ENCODE measurements at regions not wholly inside any gene's neighbourhood (a gene's known extent, or its start where the extent isn't known, plus 50 kb on each side); places are given as distances from the start of the nearest gene placed in this dataset.

DNA sequence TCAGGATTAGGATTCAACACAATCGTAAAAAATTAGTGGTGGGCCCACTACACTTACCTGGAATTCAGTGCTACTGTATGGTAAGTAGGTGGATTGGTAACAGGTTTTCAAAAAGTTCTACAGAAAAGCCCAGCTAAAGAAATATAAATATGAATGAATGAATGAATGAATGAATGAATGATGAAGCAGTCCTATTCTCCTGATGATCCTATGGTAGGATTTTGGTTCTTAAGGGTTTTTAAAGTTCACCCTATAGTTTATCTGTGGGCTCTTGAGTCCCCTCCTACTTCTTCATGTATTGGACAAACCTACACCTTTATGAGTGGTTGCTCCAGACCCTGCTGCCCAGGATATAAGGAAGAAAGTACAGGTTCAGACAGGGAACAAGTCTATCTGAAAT lies 89.5 kb upstream of the HEY2 start:
- no peak for ATAC-seq (ENCODE audit: low read depth)
- H2BK5ac ChIP-seq (ENCODE audit: low read depth, low read length, poor library complexity, severe bottlenecking) = no peak overlapping the region
- H3K18ac ChIP-seq (ENCODE audit: low read depth, low read length) = no peak overlapping the region
- intact Hi-C loops (cut with micrococcal nuclease) (no loop called here), in situ Hi-C loops (cut with MboI; ENCODE audit: low sequenced_read_pairs) (no loop called here), dilution Hi-C loops (cut with HindIII; ENCODE audit: low sequenced_read_pairs, unreplicated experiment) (no loop called here)
- no peak overlapping the region for H3K27ac ChIP-seq (ENCODE audit: insufficient read depth, low read length)
- H2BK20ac ChIP-seq (ENCODE audit: low read depth, low read length) = no peak overlapping the region
- H3K14ac ChIP-seq (replicated peaks; ENCODE audit: low read depth, low read length) = no peak overlapping the region
- no peak overlapping the region for H2BK15ac ChIP-seq (ENCODE audit: low read depth, low read length)
- no peak overlapping the region for H4K8ac ChIP-seq (ENCODE audit: low read depth in 2 of 2, low read length in 2 of 2)
- no peaks in the 10 kb centered on the region for H3K9me1 ChIP-seq (ENCODE audit: insufficient read depth, low read length)
- no peak overlapping the region for H2AFZ ChIP-seq (replicated peaks; ENCODE audit: low read length, poor library complexity)
- H3K79me1 ChIP-seq (ENCODE audit: low read depth in 1 of 2, low read length in 2 of 2) = no peaks in the 10 kb centered on the region
- no peak overlapping the region for H3K4ac ChIP-seq (ENCODE audit: low read depth, low read length)
- H3K27me3 ChIP-seq (ENCODE audit: control insufficient read depth, insufficient read depth, low read length) = no peaks in the 10 kb centered on the region
- no peak overlapping the region for H3K4me2 ChIP-seq (ENCODE audit: low read depth, low read length)
- TF ChIP-seq MAZ (IDR thresholded peaks at IDR 0.05; ENCODE audit: borderline replicate concordance, low read depth, low read length) (no peak), FOS (IDR thresholded peaks at IDR 0.05; ENCODE audit: low read depth, low read length) (no peak), RFX5 (IDR thresholded peaks at IDR 0.05; ENCODE audit: low read depth, low read length) (no peak), MXI1 (IDR thresholded peaks at IDR 0.05; ENCODE audit: borderline replicate concordance, low read depth, low read length) (no peak), POLR2A (IDR thresholded peaks at IDR 0.05; ENCODE audit: low read depth, low read length) (no peak), MAFK (IDR thresholded peaks at IDR 0.05; ENCODE audit: low read depth, low read length) (no peak), CEBPB (IDR thresholded peaks at IDR 0.05; ENCODE audit: low read depth, low read length) (no peak), RAD21 (IDR thresholded peaks at IDR 0.05; ENCODE audit: low read length) (no peak), USF2 (IDR thresholded peaks at IDR 0.05; ENCODE audit: low read depth, low read length) (no peak), NFE2L2 (IDR thresholded peaks at IDR 0.05; ENCODE audit: low read depth, low read length) (no peak), BHLHE40 (IDR thresholded peaks at IDR 0.05; ENCODE audit: low read depth, low read length) (no peak), RCOR1 (IDR thresholded peaks at IDR 0.05; ENCODE audit: insufficient replicate concordance, low read length) (no peak), CHD1 (IDR thresholded peaks at IDR 0.05; ENCODE audit: low read depth, low read length) (no peak), SMC3 (IDR thresholded peaks at IDR 0.05; ENCODE audit: low read depth, low read length) (no peak)
- TF ChIP-seq, protein P1, sequence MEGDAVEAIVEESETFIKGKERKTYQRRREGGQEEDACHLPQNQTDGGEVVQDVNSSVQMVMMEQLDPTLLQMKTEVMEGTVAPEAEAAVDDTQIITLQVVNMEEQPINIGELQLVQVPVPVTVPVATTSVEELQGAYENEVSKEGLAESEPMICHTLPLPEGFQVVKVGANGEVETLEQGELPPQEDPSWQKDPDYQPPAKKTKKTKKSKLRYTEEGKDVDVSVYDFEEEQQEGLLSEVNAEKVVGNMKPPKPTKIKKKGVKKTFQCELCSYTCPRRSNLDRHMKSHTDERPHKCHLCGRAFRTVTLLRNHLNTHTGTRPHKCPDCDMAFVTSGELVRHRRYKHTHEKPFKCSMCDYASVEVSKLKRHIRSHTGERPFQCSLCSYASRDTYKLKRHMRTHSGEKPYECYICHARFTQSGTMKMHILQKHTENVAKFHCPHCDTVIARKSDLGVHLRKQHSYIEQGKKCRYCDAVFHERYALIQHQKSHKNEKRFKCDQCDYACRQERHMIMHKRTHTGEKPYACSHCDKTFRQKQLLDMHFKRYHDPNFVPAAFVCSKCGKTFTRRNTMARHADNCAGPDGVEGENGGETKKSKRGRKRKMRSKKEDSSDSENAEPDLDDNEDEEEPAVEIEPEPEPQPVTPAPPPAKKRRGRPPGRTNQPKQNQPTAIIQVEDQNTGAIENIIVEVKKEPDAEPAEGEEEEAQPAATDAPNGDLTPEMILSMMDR (conservative IDR thresholded peaks at IDR 0.05; ENCODE audit: low read depth, low read length) = no peak
- TF ChIP-seq, protein P2, sequence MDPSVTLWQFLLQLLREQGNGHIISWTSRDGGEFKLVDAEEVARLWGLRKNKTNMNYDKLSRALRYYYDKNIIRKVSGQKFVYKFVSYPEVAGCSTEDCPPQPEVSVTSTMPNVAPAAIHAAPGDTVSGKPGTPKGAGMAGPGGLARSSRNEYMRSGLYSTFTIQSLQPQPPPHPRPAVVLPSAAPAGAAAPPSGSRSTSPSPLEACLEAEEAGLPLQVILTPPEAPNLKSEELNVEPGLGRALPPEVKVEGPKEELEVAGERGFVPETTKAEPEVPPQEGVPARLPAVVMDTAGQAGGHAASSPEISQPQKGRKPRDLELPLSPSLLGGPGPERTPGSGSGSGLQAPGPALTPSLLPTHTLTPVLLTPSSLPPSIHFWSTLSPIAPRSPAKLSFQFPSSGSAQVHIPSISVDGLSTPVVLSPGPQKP (IDR thresholded peaks at IDR 0.05; ENCODE audit: borderline replicate concordance, low read depth, low read length) = no peak
- CTCF ChIA-PET = no interaction called here
- POLR2A ChIA-PET (ENCODE audit: unreplicated experiment) = no interaction called here
- H3K9ac ChIP-seq (ENCODE audit: low read depth, low read length) = no peak overlapping the region
- H3K9me3 ChIP-seq (ENCODE audit: control insufficient read depth, insufficient read depth, low read length) = no peaks in the 10 kb centered on the region
- no peak overlapping the region for H2AK9ac ChIP-seq (replicated peaks; ENCODE audit: low read depth, low read length, poor library complexity)
- H4K5ac ChIP-seq (ENCODE audit: low read depth, low read length) = no peak overlapping the region
- no peaks in the 10 kb centered on the region for H3K4me1 ChIP-seq (ENCODE audit: control insufficient read depth, insufficient read depth, low read length)
- H3K4me3 ChIP-seq (ENCODE audit: insufficient read depth, low read depth, low read length) = no peak overlapping the region
- H2AK5ac ChIP-seq (ENCODE audit: low read depth, low read length) = no peak overlapping the region
- no peak overlapping the region for H3K23ac ChIP-seq (ENCODE audit: low read depth, low read length)
- no TSS peak for BruUV-seq (replicated peaks)
- no peak overlapping the region for H3K56ac ChIP-seq (ENCODE audit: extremely low read depth, insufficient read depth, low read length)
- no CpG with 5 or more reads among the region's 1 CpG for WGBS, 2 experiments (ENCODE audit: extremely low coverage in 2 of 2, insufficient read length in 1 of 2)
- H2BK120ac ChIP-seq (ENCODE audit: low read depth, low read length) = no peak overlapping the region
- no peak for DNase-seq
- H4K20me1 ChIP-seq (ENCODE audit: insufficient read depth, low read length) = no peaks in the 10 kb centered on the region
- no peaks in the 10 kb centered on the region for H3K36me3 ChIP-seq (ENCODE audit: control insufficient read depth, insufficient read depth, low read length)
- H4K91ac ChIP-seq (ENCODE audit: insufficient read depth, low read depth, low read length) = no peak overlapping the region
